ENCODE measurements at regions not wholly inside any gene's neighbourhood (a gene's known extent, or its start where the extent isn't known, plus 50 kb on each side); places are given as distances from the start of the nearest gene placed in this dataset.

GRCh38 chr13:91066745-91067144 is 280.7 kb upstream of the MIR17HG start:
- ATAC-seq (no peak), DNase-seq (no peak)
- H3K27me3 ChIP-seq, result peaks cover 0 to 4% (median 0%) of the 10 kb centered on the region in 7 donors
- intact Hi-C loops (cut with DNase I), result no loop called here
- no peak overlapping the region for H3K27ac ChIP-seq
- WGBS, 2 donors, result 63 to 77% methylated on average over 4 of the region's 4 CpGs
- no peaks in the 10 kb centered on the region for H3K9me3 ChIP-seq
- TF ChIP-seq CTCF (IDR thresholded peaks at IDR 0.05), result no peak
- no peaks in the 10 kb centered on the region for H3K4me1 ChIP-seq
- no peak overlapping the region for H3K4me3 ChIP-seq
- H3K36me3 ChIP-seq, result no peaks in the 10 kb centered on the region

DNA sequence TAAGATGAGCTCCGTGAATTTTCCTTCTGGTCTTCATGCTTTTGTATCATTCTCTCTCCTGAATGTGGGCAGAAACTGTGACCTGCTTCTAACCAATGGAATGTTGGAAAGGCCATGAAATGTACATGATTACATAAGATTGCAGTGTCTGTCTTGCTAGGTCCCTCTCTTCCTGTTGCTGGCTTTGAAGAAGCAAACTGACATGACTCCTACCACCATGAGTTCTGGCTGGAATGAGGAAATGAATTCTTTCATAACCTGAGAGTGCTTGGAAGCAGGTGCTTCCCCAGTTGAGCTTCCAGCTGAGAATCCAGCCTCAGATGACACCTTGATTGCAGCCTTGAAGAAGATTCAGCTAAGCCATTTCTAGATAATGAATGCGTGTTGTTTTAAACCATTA is 275.0 kb upstream of the MIR17HG start:
- Histone ChIP-seq H3K27ac (no peak overlapping the region), H3K4me3 (no peak overlapping the region), H3K4me1 (no peaks in the 10 kb centered on the region), H3K27me3 (peaks cover 0 to 4% (median 0%) of the 10 kb centered on the region in 7 donors), H3K36me3 (no peaks in the 10 kb centered on the region), H3K9me3 (no peaks in the 10 kb centered on the region)
- DNase-seq (no peak), ATAC-seq (no peak)
- intact Hi-C loops (cut with DNase I), result no loop called here
- 94 to 99% methylated on average over 2 of the region's 2 CpGs for WGBS, 2 donors
- TF ChIP-seq CTCF (IDR thresholded peaks at IDR 0.05), result no peak

GRCh38 chr13:91074091-91074490 is 273.4 kb upstream of the MIR17HG start:
- intact Hi-C loops (cut with DNase I), result no loop called here
- H3K36me3 ChIP-seq, result no peaks in the 10 kb centered on the region
- no peak for TF ChIP-seq CTCF (IDR thresholded peaks at IDR 0.05)
- ATAC-seq, result no peak
- 95 to 96% methylated on average over 2 of the region's 2 CpGs for WGBS, 2 donors
- H3K27ac ChIP-seq, result no peak overlapping the region
- H3K9me3 ChIP-seq, result no peaks in the 10 kb centered on the region
- H3K4me1 ChIP-seq, result no peaks in the 10 kb centered on the region
- no peaks in the 10 kb centered on the region for H3K27me3 ChIP-seq
- H3K4me3 ChIP-seq, result no peak overlapping the region
- no peak for DNase-seq

DNA sequence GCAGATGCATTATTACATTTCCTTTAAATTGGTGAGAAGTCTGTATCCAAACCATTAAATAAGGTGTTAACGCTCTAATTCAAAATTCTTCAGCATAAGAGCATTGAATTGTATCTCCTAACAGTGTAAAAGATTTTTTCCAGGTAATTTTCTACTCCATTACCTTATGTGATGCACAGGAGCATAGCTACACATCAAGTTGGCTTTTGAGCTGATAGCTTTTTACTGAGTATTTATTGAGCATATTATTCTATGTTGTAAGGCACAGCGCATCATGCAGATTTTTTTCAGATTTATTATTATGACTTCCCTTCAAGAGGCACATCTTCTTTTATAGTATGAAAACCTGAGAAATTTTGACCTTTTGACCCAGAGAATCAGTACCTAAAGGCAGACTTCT is 270.7 kb upstream of the MIR17HG start:
- intact Hi-C loops (cut with DNase I), result no loop called here
- H3K4me1 ChIP-seq, result no peaks in the 10 kb centered on the region
- DNase-seq (no peak), ATAC-seq (no peak)
- 99% methylated on average over 2 of the region's 2 CpGs for WGBS, 2 donors
- no peak overlapping the region for H3K4me3 ChIP-seq
- TF ChIP-seq CTCF (IDR thresholded peaks at IDR 0.05), result no peak
- H3K27me3 ChIP-seq, result no peaks in the 10 kb centered on the region
- no peaks in the 10 kb centered on the region for H3K9me3 ChIP-seq
- H3K27ac ChIP-seq, result no peak overlapping the region
- no peaks in the 10 kb centered on the region for H3K36me3 ChIP-seq

Measured in heart right ventricle (tissue), 16 donors.